ENCODE measurements at regions not wholly inside any gene's neighbourhood (a gene's known extent, or its start where the extent isn't known, plus 50 kb on each side); places are given as distances from the start of the nearest gene placed in this dataset.

- CTCF ChIA-PET: no interaction called here
- Histone ChIP-seq H3K9me3 (ENCODE audit: control insufficient read depth, insufficient read depth, low read length) (peaks cover 2% of the 10 kb centered on the region; the same call in 1 of the 2 replicates), H2AFZ (replicated peaks; ENCODE audit: low read length, poor library complexity) (no peak overlapping the region), H2BK120ac (ENCODE audit: low read depth, low read length) (no peak overlapping the region), H3K14ac (replicated peaks; ENCODE audit: low read depth, low read length) (no peak overlapping the region), H2BK5ac (ENCODE audit: low read depth, low read length, poor library complexity, severe bottlenecking) (no peak overlapping the region), H3K4ac (ENCODE audit: low read depth, low read length) (no peak overlapping the region), H2AK9ac (replicated peaks; ENCODE audit: low read depth, low read length, poor library complexity) (no peak overlapping the region), H4K8ac (ENCODE audit: low read depth in 2 of 2, low read length in 2 of 2) (no peak overlapping the region), H3K36me3 (ENCODE audit: control insufficient read depth, insufficient read depth, low read length) (no peaks in the 10 kb centered on the region), H3K56ac (ENCODE audit: extremely low read depth, insufficient read depth, low read length) (no peak overlapping the region), H4K20me1 (ENCODE audit: insufficient read depth, low read length) (no peaks in the 10 kb centered on the region), H3K9ac (ENCODE audit: low read depth, low read length) (no peak overlapping the region), H2AK5ac (ENCODE audit: low read depth, low read length) (no peak overlapping the region), H2BK15ac (ENCODE audit: low read depth, low read length) (no peak overlapping the region), H3K4me2 (ENCODE audit: low read depth, low read length) (no peak overlapping the region), H3K27ac (ENCODE audit: insufficient read depth, low read length) (no peak overlapping the region), H3K27me3 (ENCODE audit: control insufficient read depth, insufficient read depth, low read length) (no peaks in the 10 kb centered on the region), H4K91ac (ENCODE audit: insufficient read depth, low read depth, low read length) (no peak overlapping the region), H3K23ac (ENCODE audit: low read depth, low read length) (no peak overlapping the region), H3K9me1 (ENCODE audit: insufficient read depth, low read length) (no peaks in the 10 kb centered on the region), H2BK20ac (ENCODE audit: low read depth, low read length) (no peak overlapping the region), H3K4me1 (ENCODE audit: control insufficient read depth, insufficient read depth, low read length) (no peaks in the 10 kb centered on the region), H3K79me1 (ENCODE audit: low read depth in 1 of 2, low read length in 2 of 2) (no peaks in the 10 kb centered on the region), H4K5ac (ENCODE audit: low read depth, low read length) (no peak overlapping the region), H3K18ac (ENCODE audit: low read depth, low read length) (no peak overlapping the region), H3K4me3 (ENCODE audit: insufficient read depth, low read depth, low read length) (no peak overlapping the region)
- BruUV-seq (replicated peaks): no TSS peak
- dilution Hi-C loops (cut with HindIII; ENCODE audit: low sequenced_read_pairs, unreplicated experiment): no loop called here
- no CpG with 5 or more reads among the region's 2 CpGs for WGBS, 2 experiments (ENCODE audit: extremely low coverage in 2 of 2, insufficient read length in 1 of 2)
- intact Hi-C loops (cut with micrococcal nuclease): no loop called here
- DNase-seq (no peak), ATAC-seq (ENCODE audit: low read depth) (no peak)
- in situ Hi-C loops (cut with MboI; ENCODE audit: low sequenced_read_pairs): no loop called here
- TF ChIP-seq RAD21 (IDR thresholded peaks at IDR 0.05; ENCODE audit: low read length) (no peak), CEBPB (IDR thresholded peaks at IDR 0.05; ENCODE audit: low read depth, low read length) (no peak), USF2 (IDR thresholded peaks at IDR 0.05; ENCODE audit: low read depth, low read length) (no peak), CHD1 (IDR thresholded peaks at IDR 0.05; ENCODE audit: low read depth, low read length) (no peak), POLR2A (IDR thresholded peaks at IDR 0.05; ENCODE audit: low read depth, low read length) (no peak), RCOR1 (IDR thresholded peaks at IDR 0.05; ENCODE audit: insufficient replicate concordance, low read length) (no peak), BHLHE40 (IDR thresholded peaks at IDR 0.05; ENCODE audit: low read depth, low read length) (no peak), NFE2L2 (IDR thresholded peaks at IDR 0.05; ENCODE audit: low read depth, low read length) (no peak), MAZ (IDR thresholded peaks at IDR 0.05; ENCODE audit: borderline replicate concordance, low read depth, low read length) (no peak), RFX5 (IDR thresholded peaks at IDR 0.05; ENCODE audit: low read depth, low read length) (no peak), FOS (IDR thresholded peaks at IDR 0.05; ENCODE audit: low read depth, low read length) (no peak), MAFK (IDR thresholded peaks at IDR 0.05; ENCODE audit: low read depth, low read length) (no peak)
- TF ChIP-seq, protein P1, sequence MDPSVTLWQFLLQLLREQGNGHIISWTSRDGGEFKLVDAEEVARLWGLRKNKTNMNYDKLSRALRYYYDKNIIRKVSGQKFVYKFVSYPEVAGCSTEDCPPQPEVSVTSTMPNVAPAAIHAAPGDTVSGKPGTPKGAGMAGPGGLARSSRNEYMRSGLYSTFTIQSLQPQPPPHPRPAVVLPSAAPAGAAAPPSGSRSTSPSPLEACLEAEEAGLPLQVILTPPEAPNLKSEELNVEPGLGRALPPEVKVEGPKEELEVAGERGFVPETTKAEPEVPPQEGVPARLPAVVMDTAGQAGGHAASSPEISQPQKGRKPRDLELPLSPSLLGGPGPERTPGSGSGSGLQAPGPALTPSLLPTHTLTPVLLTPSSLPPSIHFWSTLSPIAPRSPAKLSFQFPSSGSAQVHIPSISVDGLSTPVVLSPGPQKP (IDR thresholded peaks at IDR 0.05; ENCODE audit: borderline replicate concordance, low read depth, low read length): no peak
- POLR2A ChIA-PET (ENCODE audit: unreplicated experiment): interaction anchor here (0.6 kb wide), 1 partner anchor 69 kb away, joined by 4 read pairs; no protein-coding TSS in a partner anchor
These were observed 977.1 kb upstream of the PRKX start for GRCh38 chrX:4690521-4690920.

Data from IMR-90 (cell line).